Astrocyte of the hippocampus (primary cell): ENCODE measurements at regions not wholly inside any gene's neighbourhood (a gene's known extent, or its start where the extent isn't known, plus 50 kb on each side); places are given as distances from the start of the nearest gene placed in this dataset.
A peak's percentile ranks its signal among the peaks of the same experiment; 100 is the strongest.

Experiments used
- DNase-seq: peaks from one replicate; pipeline ENCODE4 v3.0.0; 2011; ENCODE audit warnings: low read depth, low spot score

- no peak for DNase-seq
These were observed 141.7 kb downstream of the LACC1 start for GRCh38 chr13:44021422-44021821.

- peak; percentile 70 for DNase-seq
These were observed 142.5 kb downstream of the LACC1 start for GRCh38 chr13:44022196-44022595.

- no peak for DNase-seq
These were observed 144.6 kb downstream of the LACC1 start for GRCh38 chr13:44024167-44024845.

GRCh38 chr13:44024846-44025195, 145.1 kb downstream of the LACC1 start:
- DNase-seq: no peak

GRCh38 chr13:44026194-44026593, 146.5 kb downstream of the LACC1 start:
- no peak for DNase-seq

GRCh38 chr13:44028734-44029133, 149.0 kb downstream of the LACC1 start:
- DNase-seq: no peak

- DNase-seq: no peak
These were observed 150.9 kb downstream of the LACC1 start for GRCh38 chr13:44030615-44031014.

GRCh38 chr13:44031555-44031954, 151.9 kb downstream of the LACC1 start:
- DNase-seq: no peak

- DNase-seq: no peak
These were observed 153.1 kb downstream of the LACC1 start for GRCh38 chr13:44032802-44033201.

GRCh38 chr13:44035400-44035799, 155.7 kb downstream of the LACC1 start:
- no peak for DNase-seq

- DNase-seq: no peak
These were observed 160.5 kb downstream of the LACC1 start for GRCh38 chr13:44040070-44040817.

- no peak for DNase-seq
These were observed 161.1 kb downstream of the LACC1 start for GRCh38 chr13:44040818-44041100.

GRCh38 chr13:44044547-44045179, 165.0 kb downstream of the LACC1 start:
- peak; percentile 75 for DNase-seq

GRCh38 chr13:44045180-44045562, 165.5 kb downstream of the LACC1 start:
- DNase-seq: peak; percentile 26

GRCh38 chr13:44046428-44046827, 166.7 kb downstream of the LACC1 start:
- DNase-seq: no peak

GRCh38 chr13:44048326-44048725, 168.6 kb downstream of the LACC1 start:
- DNase-seq: no peak

GRCh38 chr13:44049081-44049945, 169.6 kb downstream of the LACC1 start:
- DNase-seq: no peak

- peak; percentile 36 for DNase-seq
These were observed 170.9 kb downstream of the LACC1 start for GRCh38 chr13:44050450-44051063.

- DNase-seq: no peak
These were observed 171.7 kb downstream of the LACC1 start for GRCh38 chr13:44051405-44051804.

GRCh38 chr13:44051918-44052675, 172.4 kb downstream of the LACC1 start:
- DNase-seq: no peak

- peak; percentile 81 for DNase-seq
These were observed 173.1 kb downstream of the LACC1 start for GRCh38 chr13:44052780-44053184.
